Caco-2 (cell line): ENCODE measurements at regions not wholly inside any gene's neighbourhood (a gene's known extent, or its start where the extent isn't known, plus 50 kb on each side); places are given as distances from the start of the nearest gene placed in this dataset.

Source experiments
- BruUV-seq: library from RNA; stranded (reverse); fragments of 400-500 nt; replicated peaks from 2 replicates; lab custom pipeline; 2021; lab: Mats Ljungman, UMichigan
- CTCF ChIA-PET: fragments of 300-600 bp; sonication (Branson Sonifier 250); formaldehyde crosslinking; loops from one replicate; lab custom pipeline; 2022; ENCODE audit warnings: antibody characterized with exemption; lab: Charles Lee
- POLR2A ChIA-PET: fragments of 300-600 bp; sonication (Branson Sonifier 250); formaldehyde crosslinking; loops from one replicate; lab custom pipeline; 2022; ENCODE audit warnings: antibody characterized with exemption; lab: Charles Lee
- DNase-seq, 2 experiments: peaks; one replicate each; pipeline versions ENCODE4 v3.0.0 to v3.0.0-alpha.2; 2020 to 2022
- H3K27me3 ChIP-seq: replicated peaks from 2 replicates; pipeline ENCODE4 v1.6.0; 2011; ENCODE audit warnings: low read length; ENCODE audit not compliant: control insufficient read depth, insufficient read depth
- H3K36me3 ChIP-seq: 2 replicates; pipeline ENCODE4 v1.5.1; 2011; ENCODE audit warnings: low read length; ENCODE audit not compliant: control insufficient read depth, insufficient read depth
- H3K4me1 ChIP-seq: fragments of 250-450 bp; sonication (Bioruptor Pico); 2 replicates; pipeline ENCODE4 v1.5.1; 2020; ENCODE audit warnings: mild to moderate bottlenecking
- H3K4me3 ChIP-seq: 2 replicates; pipeline ENCODE4 v1.5.1; 2011; ENCODE audit warnings: low read depth, mild to moderate bottlenecking, control low read depth, low read length
- H3K9me3 ChIP-seq: fragments of 250-450 bp; sonication (Bioruptor Pico); 2 replicates; pipeline ENCODE4 v1.5.1; 2020; ENCODE audit warnings: mild to moderate bottlenecking, moderate library complexity
- H3K27ac Mint-ChIP-seq: one replicate; pipeline ENCODE4 v1.8.0; 2022; ENCODE audit warnings: mixed read lengths; ENCODE audit not compliant: unreplicated experiment
- H3K27me3 Mint-ChIP-seq: one replicate; pipeline ENCODE4 v1.8.0; 2022; ENCODE audit warnings: mixed read lengths; ENCODE audit not compliant: insufficient read depth, unreplicated experiment
- H3K36me3 Mint-ChIP-seq: one replicate; pipeline ENCODE4 v1.8.0; 2022; ENCODE audit warnings: mild to moderate bottlenecking, mixed read lengths; ENCODE audit not compliant: insufficient read depth, unreplicated experiment
- H3K4me1 Mint-ChIP-seq: one replicate; pipeline ENCODE4 v1.8.0; 2022; ENCODE audit warnings: low read depth, mixed read lengths; ENCODE audit not compliant: unreplicated experiment
- H3K4me3 Mint-ChIP-seq: one replicate; pipeline ENCODE4 v1.8.0; 2022; ENCODE audit warnings: mild to moderate bottlenecking, moderate library complexity, mixed read lengths; ENCODE audit not compliant: unreplicated experiment
- H3K9me3 Mint-ChIP-seq: one replicate; pipeline ENCODE4 v1.8.0; 2022; ENCODE audit warnings: mixed read lengths; ENCODE audit not compliant: unreplicated experiment
- CTCF ChIP-seq, 2 experiments: fragments of 200-600 bp in 1 of 2; IDR thresholded peaks; 1 replicate in 1 of 2; 2 replicates in 1 of 2; pipeline versions ENCODE4 v1.5.1 to v1.8.0; 2011 to 2022; ENCODE audit warnings: antibody characterized with exemption in 1 of 2, control low read depth in 1 of 2, inconsistent platforms in 1 of 2, low read depth in 1 of 2, low read length in 1 of 2, mild to moderate bottlenecking in 1 of 2, moderate library complexity in 1 of 2; ENCODE audit not compliant: insufficient read depth in 1 of 2, severe bottlenecking in 1 of 2, unreplicated experiment in 1 of 2
- intact Hi-C: fragments of 100-400 bp; cut with micrococcal nuclease; formaldehyde crosslinking; loops from one replicate; pipeline ENCODE4 v1.10.0; 2022; ENCODE audit not compliant: unreplicated experiment

- H3K36me3 Mint-ChIP-seq = no peaks in the 10 kb centered on the region
- CTCF ChIA-PET = no interaction called here
Measured at GRCh38 chr20:40245829-40246228, 443.2 kb downstream of the MAFB start.

GRCh38 chr20:40244286-40244685, 444.8 kb downstream of the MAFB start:
- no peak overlapping the region for H3K4me3 Mint-ChIP-seq
- H3K27ac Mint-ChIP-seq = no peak overlapping the region
- H3K9me3 Mint-ChIP-seq = no peaks in the 10 kb centered on the region
- H3K4me1 ChIP-seq = no peaks in the 10 kb centered on the region
- no peaks in the 10 kb centered on the region for H3K4me1 Mint-ChIP-seq
- no peak overlapping the region for H3K4me3 ChIP-seq
- H3K36me3 Mint-ChIP-seq = no peaks in the 10 kb centered on the region
- ChIA-PET POLR2A (no interaction called here), CTCF (no interaction called here)
- H3K9me3 ChIP-seq = no peaks in the 10 kb centered on the region; the same call in 1 of the 2 replicates
- peaks cover 26% of the 10 kb centered on the region for H3K27me3 Mint-ChIP-seq
- no peaks in the 10 kb centered on the region for H3K36me3 ChIP-seq
- BruUV-seq = no TSS peak
- no peaks in the 10 kb centered on the region for H3K27me3 ChIP-seq
- no peak for TF ChIP-seq CTCF (IDR thresholded peaks at IDR 0.05; ENCODE audit: insufficient read depth in 1 of 2, low read depth in 1 of 2, low read length in 1 of 2, severe bottlenecking in 1 of 2, unreplicated experiment in 1 of 2)
- intact Hi-C loops = no loop called here
- DNase-seq = no peak

More at GRCh38 chr20:40245829-40246228, 443.2 kb downstream of the MAFB start:
- no peaks in the 10 kb centered on the region for H3K4me1 ChIP-seq
- Mint-ChIP-seq H3K27ac (no peak overlapping the region), H3K27me3 (peaks cover 25% of the 10 kb centered on the region), H3K4me1 (no peaks in the 10 kb centered on the region), H3K9me3 (peaks cover 3% of the 10 kb centered on the region), H3K4me3 (no peak overlapping the region)
- POLR2A ChIA-PET = no interaction called here
- BruUV-seq = no TSS peak
- H3K36me3 ChIP-seq = no peaks in the 10 kb centered on the region
- TF ChIP-seq CTCF (IDR thresholded peaks at IDR 0.05; ENCODE audit: insufficient read depth in 1 of 2, low read depth in 1 of 2, low read length in 1 of 2, severe bottlenecking in 1 of 2, unreplicated experiment in 1 of 2) = no peak
- no peak for DNase-seq
- H3K27me3 ChIP-seq = no peaks in the 10 kb centered on the region
- intact Hi-C loops = no loop called here
- no peak overlapping the region for H3K4me3 ChIP-seq
- H3K9me3 ChIP-seq = no peaks in the 10 kb centered on the region; the same call in 1 of the 2 replicates

GRCh38 chr20:40241596-40242343, 447.3 kb downstream of the MAFB start:
- Mint-ChIP-seq H3K9me3 (no peaks in the 10 kb centered on the region), H3K27me3 (peaks cover 26% of the 10 kb centered on the region), H3K27ac (no peak overlapping the region), H3K4me1 (no peaks in the 10 kb centered on the region), H3K4me3 (no peak overlapping the region), H3K36me3 (no peaks in the 10 kb centered on the region)
- intact Hi-C loops = no loop called here
- POLR2A ChIA-PET = interaction anchor here (0.6 kb wide), 1 partner anchor 504 kb away, joined by 3 read pairs; no protein-coding TSS in a partner anchor
- no peaks in the 10 kb centered on the region; the same call in 1 of the 2 replicates for H3K9me3 ChIP-seq
- BruUV-seq = no TSS peak
- 0 out of 2 replicates have a peak, but pooled peaks cover 2% of the 10 kb centered on the region for H3K27me3 ChIP-seq
- CTCF ChIA-PET = interaction anchor here (0.8 kb wide), 1 partner anchor 10 kb away, joined by 4 read pairs; no protein-coding TSS in a partner anchor
- no peaks in the 10 kb centered on the region for H3K36me3 ChIP-seq
- TF ChIP-seq CTCF (IDR thresholded peaks at IDR 0.05; ENCODE audit: insufficient read depth in 1 of 2, low read depth in 1 of 2, low read length in 1 of 2, severe bottlenecking in 1 of 2, unreplicated experiment in 1 of 2) = no peak
- no peak overlapping the region for H3K4me3 ChIP-seq
- no peak for DNase-seq
- H3K4me1 ChIP-seq = no peaks in the 10 kb centered on the region
